HG03354 (cell line): ENCODE measurements at regions not wholly inside any gene's neighbourhood (a gene's known extent, or its start where the extent isn't known, plus 50 kb on each side); places are given as distances from the start of the nearest gene placed in this dataset.

Source experiments
- ATAC-seq: cut with Tn5 transposase; IDR thresholded peaks from one replicate; pipeline ENCODE4 v1.9.1; 2021; ENCODE audit warnings: mild to moderate bottlenecking; ENCODE audit not compliant: unreplicated experiment, poor library complexity, severe bottlenecking

GRCh38 chr10:44829426-44829825 lies 81.7 kb upstream of the TMEM72 start:
- ATAC-seq = no peak

GRCh38 chr10:44830022-44830421 lies 81.1 kb upstream of the TMEM72 start:
- no peak for ATAC-seq

DNA sequence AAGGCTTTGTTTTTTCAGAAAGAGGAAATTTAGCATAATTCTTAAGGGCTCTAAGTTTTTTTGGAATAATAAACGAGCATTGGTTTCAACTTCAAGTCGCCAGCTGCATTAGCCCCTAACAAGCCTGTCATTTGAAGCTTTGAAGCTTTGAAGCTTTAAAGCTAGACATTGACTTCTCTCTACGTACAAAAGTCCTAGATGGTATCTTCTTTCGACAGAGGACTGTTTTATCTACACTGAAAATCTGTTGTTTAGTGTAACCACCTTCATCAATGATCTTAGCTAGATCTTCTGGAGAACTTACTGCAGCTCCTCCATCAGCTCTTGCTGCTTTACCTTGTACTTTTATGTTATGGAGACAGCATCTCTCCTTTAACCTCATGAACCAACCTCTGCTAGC lies 79.6 kb upstream of the TMEM72 start:
- no peak for ATAC-seq

DNA sequence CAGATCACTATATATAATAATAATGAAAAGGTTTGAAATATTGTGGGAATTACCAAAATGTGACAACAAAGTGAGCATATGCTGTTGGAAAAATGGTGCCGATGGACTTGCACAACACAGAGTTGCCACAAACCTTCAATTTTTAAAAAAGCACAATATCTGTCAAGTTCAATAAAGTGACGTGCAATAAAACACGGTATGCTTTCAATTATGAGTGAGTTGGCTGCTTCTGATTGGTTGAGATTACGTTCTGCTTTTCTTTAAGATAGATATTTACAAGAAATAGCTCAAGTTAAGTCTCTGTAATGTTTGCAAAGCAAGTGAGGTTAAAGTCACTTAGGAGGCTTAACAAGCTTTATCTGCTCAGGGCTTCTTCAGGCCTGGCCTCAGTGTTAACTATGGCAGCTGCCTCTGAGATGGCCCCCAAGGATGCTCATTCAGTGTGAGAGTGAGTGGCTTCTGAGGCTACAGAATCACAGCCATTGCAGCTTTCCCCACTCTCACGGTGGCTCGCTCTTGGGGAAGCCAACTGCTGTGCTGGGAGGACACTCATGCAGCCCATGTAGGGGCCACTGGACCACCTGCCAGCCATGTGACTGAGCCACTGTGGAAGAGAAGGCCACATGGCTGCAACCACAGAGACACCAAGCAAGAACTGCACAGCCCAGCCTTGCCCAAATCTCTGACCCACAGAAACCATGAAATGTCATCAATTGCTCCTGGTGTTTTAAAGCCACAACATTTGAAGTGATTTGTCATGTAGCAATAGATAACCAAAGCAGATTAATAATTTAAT lies 78.3 kb upstream of the TMEM72 start:
- no peak for ATAC-seq

DNA sequence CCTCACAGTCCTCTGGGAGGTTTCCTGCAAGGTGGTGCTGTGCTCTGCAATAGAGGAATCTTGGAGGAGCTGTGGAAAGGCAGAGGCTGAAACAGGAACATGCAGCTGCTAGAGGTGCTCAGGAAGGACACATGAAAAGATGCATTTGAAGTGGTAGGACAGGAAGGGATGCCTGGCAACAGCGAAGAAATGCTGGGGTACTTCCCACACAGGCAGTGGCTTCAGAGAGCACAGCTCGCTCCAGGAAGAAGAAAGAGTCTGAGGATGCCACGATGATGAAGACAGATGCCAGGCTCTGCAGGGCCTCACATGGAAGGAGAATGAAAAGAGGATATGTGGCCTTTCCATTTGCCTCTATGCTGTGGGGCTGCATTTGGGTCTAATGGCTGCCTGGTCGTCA lies 77.0 kb upstream of the TMEM72 start:
- no peak for ATAC-seq

DNA sequence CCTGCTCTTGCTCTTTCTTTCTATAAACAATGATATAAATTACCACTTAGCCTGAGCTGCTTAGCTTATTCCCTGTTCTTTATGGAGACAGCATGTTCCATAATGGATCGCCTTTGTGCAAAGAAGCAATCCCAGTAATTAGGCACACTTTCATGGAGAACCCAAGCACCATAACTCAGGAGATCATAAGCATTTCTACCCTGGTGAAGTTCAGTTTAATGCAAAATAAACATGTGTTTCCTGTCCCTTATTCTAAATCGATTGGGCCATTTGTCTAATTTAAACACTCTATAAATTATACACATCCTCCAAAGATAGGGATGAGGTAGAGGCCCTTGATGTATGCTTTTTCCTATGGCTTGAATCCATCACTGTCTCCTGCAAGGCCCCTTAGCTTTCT lies 75.8 kb upstream of the TMEM72 start:
- no peak for ATAC-seq

- ATAC-seq = no peak
These were observed 67.7 kb upstream of the TMEM72 start for GRCh38 chr10:44843484-44843883.

DNA sequence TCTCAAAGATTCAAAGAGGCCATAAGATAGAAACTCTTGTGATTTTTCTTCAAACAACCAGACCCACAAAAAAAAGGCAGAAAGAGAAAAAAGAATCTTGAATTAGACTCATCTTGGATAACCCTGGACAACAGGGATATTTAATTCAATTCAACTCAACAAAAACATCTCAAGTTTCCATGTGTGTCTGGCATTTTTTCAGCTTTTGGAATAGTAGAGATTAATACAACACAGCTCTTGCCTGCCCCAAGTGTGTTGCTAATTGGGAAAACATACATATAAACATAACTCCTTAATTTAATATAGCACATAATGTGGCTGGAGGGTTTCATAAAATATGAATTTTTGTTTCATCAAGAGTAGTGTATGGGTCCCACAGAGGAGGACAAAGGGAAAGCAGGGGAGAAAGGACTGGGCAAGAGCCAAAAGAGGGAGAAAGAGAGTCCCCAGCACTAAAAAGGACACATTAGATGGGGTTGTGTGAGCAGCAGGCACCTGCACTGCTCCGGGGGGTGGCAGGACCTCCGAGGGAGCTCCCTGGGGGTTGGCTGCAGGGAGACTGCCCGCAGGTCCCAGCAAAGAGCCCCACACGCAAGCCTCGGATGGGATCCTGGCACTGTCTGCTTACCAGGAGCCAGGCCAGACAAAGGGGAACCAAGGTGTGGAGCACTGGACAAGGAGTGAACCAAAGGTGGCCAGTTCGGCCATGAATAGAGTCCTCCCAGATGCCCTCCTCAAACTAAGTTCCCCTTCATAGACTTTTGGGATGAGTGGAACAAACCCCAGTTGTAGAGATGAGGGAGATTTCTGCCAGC lies 65.6 kb upstream of the TMEM72 start:
- no peak for ATAC-seq

GRCh38 chr10:44847110-44847509 lies 64.0 kb upstream of the TMEM72 start:
- no peak for ATAC-seq

DNA sequence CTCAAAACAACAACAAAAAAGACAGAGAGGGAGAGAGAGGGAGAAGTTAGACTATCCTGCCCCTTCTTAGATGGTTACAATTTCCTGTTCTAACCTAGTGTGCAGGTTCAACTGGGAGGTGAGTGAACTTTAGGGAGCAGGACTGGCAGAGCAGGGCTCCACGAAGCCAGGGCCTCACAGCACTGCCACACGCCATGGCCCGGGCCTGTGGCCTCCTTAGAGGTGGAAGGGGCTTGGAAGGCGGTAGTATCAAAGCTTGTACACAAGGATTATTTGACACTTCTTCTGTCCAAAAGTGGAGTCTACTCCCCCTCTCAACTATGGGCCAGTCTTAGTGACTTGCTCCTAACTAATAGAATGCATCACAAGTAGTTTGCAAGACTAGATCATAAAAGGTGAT lies 62.9 kb upstream of the TMEM72 start:
- no peak for ATAC-seq

DNA sequence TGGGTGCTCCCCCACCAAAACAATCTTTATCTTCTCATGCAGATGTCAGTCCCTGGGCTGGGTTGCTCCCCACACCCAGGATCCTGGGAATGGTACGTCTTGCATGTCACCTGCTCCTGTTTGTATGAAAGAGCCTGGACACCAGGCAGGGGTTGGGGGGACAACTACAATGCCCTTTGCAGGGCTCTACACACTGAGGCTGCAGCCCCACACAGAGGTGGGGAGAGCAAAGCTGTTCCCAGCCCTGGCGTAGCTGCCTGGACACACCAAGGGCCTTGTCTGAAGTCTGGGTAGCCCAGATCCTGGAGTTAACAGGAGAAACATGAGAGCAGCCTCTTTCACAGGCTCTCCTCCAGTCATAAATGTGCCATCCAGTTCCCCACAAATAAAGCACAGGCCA lies 61.2 kb upstream of the TMEM72 start:
- no peak for ATAC-seq

GRCh38 chr10:44850356-44850934 lies 60.7 kb upstream of the TMEM72 start:
- ATAC-seq = no peak

GRCh38 chr10:44851413-44851812 lies 59.7 kb upstream of the TMEM72 start:
- no peak for ATAC-seq

DNA sequence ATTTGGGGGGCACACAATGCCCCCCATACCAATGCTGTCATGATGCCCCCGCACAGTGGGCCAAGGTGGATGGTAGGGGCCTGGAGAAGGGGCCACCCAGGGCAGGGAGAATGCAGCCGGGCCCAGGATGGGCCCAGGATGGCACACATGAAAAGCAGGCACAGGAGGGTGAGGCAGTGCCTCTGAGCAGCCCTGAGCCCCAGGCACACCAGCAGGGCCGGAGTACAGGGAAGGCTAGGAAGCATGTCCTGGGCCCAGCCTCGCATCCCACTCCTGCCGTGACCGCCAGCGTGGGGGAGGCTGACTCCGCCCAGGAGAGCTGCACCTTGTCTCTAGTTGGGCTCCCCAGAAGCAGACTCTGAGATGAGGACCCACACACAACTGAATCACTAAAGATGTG lies 59.3 kb upstream of the TMEM72 start:
- ATAC-seq = no peak

GRCh38 chr10:44853148-44853734 lies 57.9 kb upstream of the TMEM72 start:
- no peak for ATAC-seq

DNA sequence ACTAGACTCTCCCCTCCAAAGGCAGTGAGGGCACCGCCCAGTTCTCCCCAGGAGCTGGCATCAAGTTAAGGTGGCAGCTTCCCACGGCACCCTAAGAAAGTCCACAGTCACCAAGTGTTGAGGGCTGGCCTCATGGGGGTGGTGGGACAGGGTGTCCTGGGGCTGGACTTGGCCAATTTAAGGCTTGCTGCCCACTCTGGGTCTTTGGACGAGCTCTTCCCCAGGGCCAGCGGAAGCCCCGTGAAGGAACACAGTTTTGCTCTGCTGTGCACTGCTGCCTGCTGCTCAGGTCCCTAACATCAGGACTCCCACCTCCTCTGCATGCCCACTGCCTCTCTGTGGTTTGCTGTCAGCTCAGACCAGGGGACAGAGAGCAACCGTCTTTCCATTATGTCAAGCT lies 57.3 kb upstream of the TMEM72 start:
- ATAC-seq = no peak

DNA sequence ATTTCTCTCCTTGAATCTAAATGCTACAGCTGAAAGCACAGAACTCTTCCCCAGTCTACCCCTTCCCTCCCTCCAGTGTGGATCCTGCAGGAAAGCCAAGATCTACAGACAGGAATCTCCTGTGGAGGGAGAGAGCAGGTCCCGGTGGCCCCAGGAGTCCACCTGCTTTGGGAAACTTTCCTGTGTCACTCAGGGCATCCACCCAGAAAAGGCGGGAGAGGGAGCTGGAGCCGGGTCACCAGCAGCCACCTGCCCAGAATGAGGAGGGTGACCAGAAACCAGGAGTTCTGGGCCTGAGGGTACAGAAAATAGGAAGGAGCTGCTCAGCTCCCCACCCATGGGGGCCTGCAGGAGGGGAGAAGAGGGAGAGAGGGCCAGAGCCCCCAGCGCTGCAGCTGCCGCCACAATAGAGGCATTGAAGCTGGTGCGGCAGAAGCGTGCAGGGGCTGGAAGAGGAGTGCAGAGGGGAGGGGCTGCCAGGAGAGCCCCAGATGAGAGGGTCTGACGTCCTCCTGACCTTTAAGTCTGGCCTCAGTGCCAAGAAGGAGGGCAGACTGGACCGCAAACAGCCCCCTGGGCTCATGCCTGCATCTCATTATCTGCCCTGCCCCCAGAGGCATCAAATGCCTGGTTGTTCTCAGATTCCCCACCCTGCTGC lies 56.3 kb upstream of the TMEM72 start:
- ATAC-seq = no peak

GRCh38 chr10:44856696-44857095 lies 54.4 kb upstream of the TMEM72 start:
- ATAC-seq = no peak

- peak; percentile 80 for ATAC-seq
These were observed 53.6 kb upstream of the TMEM72 start for GRCh38 chr10:44857363-44858016.

GRCh38 chr10:44858017-44858371 lies 53.1 kb upstream of the TMEM72 start:
- ATAC-seq = no peak
